Smooth muscle cell (in vitro differentiated cells): ENCODE measurements at regions not wholly inside any gene's neighbourhood (a gene's known extent, or its start where the extent isn't known, plus 50 kb on each side); places are given as distances from the start of the nearest gene placed in this dataset.

Experiments
- DNase-seq: peaks from one replicate; lab custom pipeline; 2025; ENCODE audit not compliant: unreplicated experiment; lab: John Stamatoyannopoulos, UW
- H2AFZ ChIP-seq: fragments of 200-600 bp; sonication (generic); 2 replicates; pipeline ENCODE4 v1.6.0; 2016; ENCODE audit warnings: antibody characterized with exemption, low read depth, mild to moderate bottlenecking
- H3F3A ChIP-seq: fragments of 200-600 bp; sonication (generic); 2 replicates; pipeline ENCODE4 v1.6.0; 2017; ENCODE audit warnings: antibody characterized with exemption, low read depth
- H3K27ac ChIP-seq: fragments of 200-600 bp; sonication (generic); 2 replicates; pipeline ENCODE4 v1.5.1; 2016; ENCODE audit warnings: low read depth, mild to moderate bottlenecking
- H3K27me3 ChIP-seq: fragments of 200-600 bp; sonication (generic); 2 replicates; pipeline ENCODE4 v1.6.1; 2016; ENCODE audit warnings: low read depth, mild to moderate bottlenecking
- H3K36me3 ChIP-seq: fragments of 200-600 bp; sonication (generic); 2 replicates; pipeline ENCODE4 v1.5.1; 2016; ENCODE audit warnings: low read depth
- H3K4me1 ChIP-seq: fragments of 200-600 bp; sonication (generic); 2 replicates; pipeline ENCODE4 v1.5.1; 2016; ENCODE audit warnings: low read depth
- H3K4me2 ChIP-seq: fragments of 200-600 bp; sonication (generic); 2 replicates; pipeline ENCODE4 v1.6.0; 2016; ENCODE audit warnings: mild to moderate bottlenecking
- H3K4me3 ChIP-seq: fragments of 200-600 bp; sonication (generic); 2 replicates; pipeline ENCODE4 v1.5.1; 2016; ENCODE audit warnings: mild to moderate bottlenecking
- H3K79me2 ChIP-seq: fragments of 200-600 bp; sonication (generic); 2 replicates; pipeline ENCODE4 v1.6.0; 2016; ENCODE audit warnings: low read depth, mild to moderate bottlenecking
- H3K9ac ChIP-seq: fragments of 200-600 bp; sonication (generic); 2 replicates; pipeline ENCODE4 v1.6.0; 2016; ENCODE audit warnings: low read depth
- H3K9me3 ChIP-seq: fragments of 200-600 bp; sonication (generic); replicated peaks from 2 replicates; pipeline ENCODE4 v1.5.1; 2016; ENCODE audit warnings: low read depth
- H4K20me1 ChIP-seq: fragments of 200-600 bp; sonication (generic); 2 replicates; pipeline ENCODE4 v1.6.0; 2016; ENCODE audit warnings: low read depth
- WGBS: methylation state at CpG from one replicate; pipeline ENCODE4 v1.1.7; 2016; ENCODE audit warnings: low lambda C conversion rate; 5-methylcytosine and 5-hydroxymethylcytosine counted together
- TF ChIP-seq, protein P1 (sequence below): fragments of 200-600 bp; sonication (generic); IDR thresholded peaks from 2 replicates; pipeline ENCODE4 v1.5.1; 2017; ENCODE audit warnings: borderline replicate concordance, mild to moderate bottlenecking, antibody characterized with exemption; ENCODE audit not compliant: insufficient read depth, poor library complexity, severe bottlenecking

DNA sequence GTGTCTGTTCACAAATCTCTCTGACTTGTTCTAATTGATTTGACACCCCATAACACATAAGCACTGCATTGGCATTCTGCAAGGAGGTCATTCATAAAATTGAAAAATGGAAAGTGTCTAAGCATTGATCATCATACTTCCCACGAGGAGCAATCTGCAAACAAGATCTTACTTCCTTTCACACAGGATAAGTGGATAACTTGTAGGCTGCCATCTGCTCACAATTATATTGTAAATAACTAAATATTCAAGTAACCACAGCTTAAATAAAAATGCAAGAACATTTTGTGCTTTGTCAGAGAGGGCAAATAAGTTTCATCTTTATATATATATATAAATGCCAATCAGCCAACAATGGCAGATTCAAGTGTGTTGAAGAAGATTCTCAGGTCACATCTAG, 264.8 kb upstream of the ZC3H12C start:
- WGBS, result 65% methylated on average over 1 of the region's 1 CpG
- TF ChIP-seq, protein P1, sequence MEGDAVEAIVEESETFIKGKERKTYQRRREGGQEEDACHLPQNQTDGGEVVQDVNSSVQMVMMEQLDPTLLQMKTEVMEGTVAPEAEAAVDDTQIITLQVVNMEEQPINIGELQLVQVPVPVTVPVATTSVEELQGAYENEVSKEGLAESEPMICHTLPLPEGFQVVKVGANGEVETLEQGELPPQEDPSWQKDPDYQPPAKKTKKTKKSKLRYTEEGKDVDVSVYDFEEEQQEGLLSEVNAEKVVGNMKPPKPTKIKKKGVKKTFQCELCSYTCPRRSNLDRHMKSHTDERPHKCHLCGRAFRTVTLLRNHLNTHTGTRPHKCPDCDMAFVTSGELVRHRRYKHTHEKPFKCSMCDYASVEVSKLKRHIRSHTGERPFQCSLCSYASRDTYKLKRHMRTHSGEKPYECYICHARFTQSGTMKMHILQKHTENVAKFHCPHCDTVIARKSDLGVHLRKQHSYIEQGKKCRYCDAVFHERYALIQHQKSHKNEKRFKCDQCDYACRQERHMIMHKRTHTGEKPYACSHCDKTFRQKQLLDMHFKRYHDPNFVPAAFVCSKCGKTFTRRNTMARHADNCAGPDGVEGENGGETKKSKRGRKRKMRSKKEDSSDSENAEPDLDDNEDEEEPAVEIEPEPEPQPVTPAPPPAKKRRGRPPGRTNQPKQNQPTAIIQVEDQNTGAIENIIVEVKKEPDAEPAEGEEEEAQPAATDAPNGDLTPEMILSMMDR, result no peak
- Histone ChIP-seq H3K79me2 (no peaks in the 10 kb centered on the region), H3F3A (no peaks in the 10 kb centered on the region), H3K9me3 (no peaks in the 10 kb centered on the region), H3K4me3 (no peak overlapping the region), H3K27me3 (no peaks in the 10 kb centered on the region), H3K4me2 (no peak overlapping the region), H3K4me1 (no peaks in the 10 kb centered on the region), H2AFZ (no peak overlapping the region), H3K9ac (no peak overlapping the region), H3K27ac (no peak overlapping the region), H4K20me1 (no peaks in the 10 kb centered on the region), H3K36me3 (no peaks in the 10 kb centered on the region)
- no peak for DNase-seq

DNA sequence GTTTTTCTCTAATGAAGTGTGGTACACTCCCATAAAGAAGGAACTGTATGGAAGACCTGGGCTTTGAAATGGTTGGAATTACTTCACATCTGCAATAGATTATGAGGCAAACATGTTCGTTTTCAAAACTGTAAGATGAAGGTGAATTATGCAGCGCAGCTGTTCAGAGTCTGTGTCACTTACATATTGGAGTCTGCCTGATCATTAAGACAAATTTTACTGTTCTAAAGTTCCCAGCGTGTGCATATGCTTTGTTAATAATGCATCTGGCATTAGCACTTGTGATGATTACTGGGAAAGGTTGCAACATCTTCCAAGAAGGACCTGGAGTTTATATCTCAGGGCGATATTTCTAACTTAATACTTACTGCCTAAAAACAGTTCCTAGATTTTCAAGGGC, 255.2 kb upstream of the ZC3H12C start:
- Histone ChIP-seq H3F3A (no peaks in the 10 kb centered on the region), H3K4me2 (no peak overlapping the region), H3K4me3 (no peak overlapping the region), H3K4me1 (no peaks in the 10 kb centered on the region), H3K27me3 (no peaks in the 10 kb centered on the region), H3K79me2 (no peaks in the 10 kb centered on the region), H3K9ac (no peak overlapping the region), H3K36me3 (no peaks in the 10 kb centered on the region), H4K20me1 (no peaks in the 10 kb centered on the region), H2AFZ (no peak overlapping the region), H3K27ac (no peak overlapping the region), H3K9me3 (no peaks in the 10 kb centered on the region)
- DNase-seq, result no peak
- TF ChIP-seq, protein P1, result no peak
- WGBS, result 87% methylated on average over 4 of the region's 4 CpGs

DNA sequence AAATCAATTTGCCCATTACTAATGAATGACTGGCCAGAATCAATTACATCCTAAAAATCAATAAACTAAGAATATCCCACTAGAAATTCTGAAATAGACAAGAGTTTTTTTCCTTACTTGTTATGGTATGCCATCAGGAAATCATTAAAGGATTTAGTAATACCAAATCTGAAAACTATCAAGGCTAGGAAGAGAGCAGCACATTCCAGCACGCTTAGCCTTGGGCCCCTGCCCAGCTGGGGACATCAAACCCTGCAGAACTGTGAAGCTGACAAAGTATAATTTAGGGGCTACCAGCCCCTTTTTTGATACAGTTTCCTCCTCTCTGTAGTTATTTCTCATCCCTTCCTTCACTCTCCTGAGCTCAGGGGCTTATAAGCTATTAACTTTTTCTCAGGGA, 247.8 kb upstream of the ZC3H12C start:
- Histone ChIP-seq H3K27me3 (no peaks in the 10 kb centered on the region), H3K4me3 (no peak overlapping the region), H3K79me2 (no peaks in the 10 kb centered on the region), H3K4me1 (no peaks in the 10 kb centered on the region), H2AFZ (no peak overlapping the region), H3F3A (no peaks in the 10 kb centered on the region), H3K9me3 (no peaks in the 10 kb centered on the region), H3K36me3 (no peaks in the 10 kb centered on the region), H3K4me2 (no peak overlapping the region), H3K27ac (no peak overlapping the region), H3K9ac (no peak overlapping the region), H4K20me1 (no peaks in the 10 kb centered on the region)
- 45% methylated on average over 1 of the region's 1 CpG for WGBS
- DNase-seq, result no peak
- TF ChIP-seq, protein P1, result no peak

DNA sequence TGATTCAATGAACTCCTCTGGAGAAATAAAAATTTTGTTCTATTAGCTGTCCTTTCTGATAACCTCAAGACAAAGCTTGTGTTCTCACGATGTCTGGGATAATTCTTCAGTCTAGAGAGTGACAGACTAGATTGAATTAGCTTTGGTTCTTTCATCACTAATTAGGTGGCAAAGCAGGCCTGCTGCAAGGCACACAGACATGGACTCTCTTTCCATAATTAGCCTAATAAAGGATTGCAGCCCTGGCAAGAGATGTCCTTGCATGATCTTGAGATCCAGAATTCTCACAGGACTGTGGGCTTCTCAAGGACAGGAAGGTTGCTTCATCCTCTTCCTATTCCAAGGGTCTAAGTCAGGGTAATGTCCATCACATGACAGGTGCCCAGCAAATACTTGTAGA, 245.6 kb upstream of the ZC3H12C start:
- 43% methylated on average over 1 of the region's 1 CpG for WGBS
- Histone ChIP-seq H3K4me2 (no peak overlapping the region), H3F3A (no peaks in the 10 kb centered on the region), H4K20me1 (no peaks in the 10 kb centered on the region), H3K9ac (no peak overlapping the region), H3K4me3 (no peak overlapping the region), H3K27ac (no peak overlapping the region), H3K4me1 (peaks cover 2% of the 10 kb centered on the region), H3K9me3 (no peaks in the 10 kb centered on the region), H2AFZ (no peak overlapping the region), H3K36me3 (no peaks in the 10 kb centered on the region), H3K27me3 (no peaks in the 10 kb centered on the region), H3K79me2 (no peaks in the 10 kb centered on the region)
- no peak for DNase-seq
- TF ChIP-seq, protein P1, result no peak
